ENCODE measurements at regions not wholly inside any gene's neighbourhood (a gene's known extent, or its start where the extent isn't known, plus 50 kb on each side); places are given as distances from the start of the nearest gene placed in this dataset.

GRCh38 chr14:97457575-97458085, 660.4 kb downstream of the VRK1 start:
- DNase-seq = no peak

DNA sequence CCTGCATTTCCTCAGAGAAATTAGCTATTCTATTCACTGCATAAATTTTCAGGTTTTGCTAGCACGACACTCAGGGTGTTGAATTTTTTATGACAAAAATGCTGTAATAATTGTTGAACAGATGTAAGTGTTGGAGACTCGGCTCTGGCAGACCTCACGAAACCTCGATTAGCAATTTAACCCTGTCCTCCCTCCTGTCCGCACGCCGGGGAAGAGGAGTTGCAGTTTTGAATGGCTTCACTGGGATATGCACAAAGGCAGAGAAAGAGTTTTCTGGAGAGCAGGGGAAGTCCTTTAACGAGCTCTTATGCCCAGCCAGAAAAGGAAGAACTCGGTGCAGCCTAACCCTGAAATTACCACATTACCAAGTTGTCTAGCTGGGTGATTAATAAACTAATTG, 661.1 kb downstream of the VRK1 start:
- no peak for DNase-seq

DNA sequence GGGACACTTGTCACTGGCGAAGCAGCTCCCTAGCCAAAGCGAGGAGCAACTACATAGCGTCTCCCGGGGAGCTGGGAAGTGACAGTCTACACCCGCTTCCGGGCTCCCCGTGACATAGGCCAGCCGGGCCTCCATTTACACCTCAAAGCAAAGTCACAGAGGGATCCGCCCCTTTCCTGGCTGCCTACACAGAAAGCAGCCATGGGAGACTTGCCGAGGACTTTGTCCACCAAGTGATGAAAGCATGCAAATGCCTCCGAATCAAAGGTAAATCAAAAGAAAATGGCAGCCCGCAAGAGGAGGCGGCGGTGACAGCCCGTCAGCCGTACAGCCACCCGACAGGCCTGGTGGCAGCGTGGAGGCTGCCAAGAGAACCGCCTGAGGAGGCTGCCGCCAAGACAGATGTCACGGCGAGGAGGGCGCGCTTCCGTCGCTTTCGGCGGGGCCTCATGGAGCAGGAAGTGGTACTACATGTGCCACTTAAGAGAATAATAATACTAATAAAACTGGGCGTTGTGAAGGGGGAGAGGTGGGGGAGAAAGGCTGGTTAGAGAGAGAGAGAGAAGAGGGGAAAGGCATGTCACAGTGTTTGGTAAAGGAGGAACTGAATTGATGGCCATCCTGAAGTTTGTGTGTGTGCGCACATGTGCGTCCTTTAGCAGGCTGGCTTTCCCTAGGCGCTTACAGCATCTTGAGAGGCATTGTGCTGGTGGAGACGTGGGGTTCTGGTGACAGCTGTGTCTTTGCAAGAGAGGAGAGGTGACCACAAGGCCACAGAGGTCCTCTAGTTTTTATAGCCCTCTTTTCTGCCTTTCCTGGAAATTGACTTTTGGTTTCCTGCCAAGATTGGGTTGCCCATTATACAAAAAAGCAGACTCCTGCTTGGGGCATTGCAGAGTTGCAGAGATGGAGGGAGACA, 661.7 kb downstream of the VRK1 start:
- peak; percentile 50 for DNase-seq

GRCh38 chr14:97462081-97462480, 664.9 kb downstream of the VRK1 start:
- no peak for DNase-seq

GRCh38 chr14:97468220-97468619, 671.0 kb downstream of the VRK1 start:
- no peak for DNase-seq

DNA sequence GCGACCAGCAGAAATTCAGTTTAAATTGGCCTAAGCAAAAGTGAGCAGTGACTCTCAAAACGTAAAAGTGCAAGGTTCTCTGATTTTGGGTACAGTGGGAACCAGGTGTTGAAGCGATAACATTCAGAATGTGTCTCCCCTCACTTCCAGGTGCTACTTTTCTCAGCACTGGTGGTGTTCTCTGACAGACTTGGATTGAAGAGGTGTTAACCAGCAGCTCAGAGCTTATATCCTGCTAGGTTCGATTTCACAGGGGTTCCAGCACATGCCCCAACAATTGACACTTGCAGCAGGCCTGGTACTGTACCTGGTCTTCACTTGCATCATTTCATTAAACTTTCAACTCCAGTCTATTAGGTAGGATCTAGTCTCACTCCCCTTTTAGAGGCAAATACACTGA, 680.2 kb downstream of the VRK1 start:
- DNase-seq = no peak

DNA sequence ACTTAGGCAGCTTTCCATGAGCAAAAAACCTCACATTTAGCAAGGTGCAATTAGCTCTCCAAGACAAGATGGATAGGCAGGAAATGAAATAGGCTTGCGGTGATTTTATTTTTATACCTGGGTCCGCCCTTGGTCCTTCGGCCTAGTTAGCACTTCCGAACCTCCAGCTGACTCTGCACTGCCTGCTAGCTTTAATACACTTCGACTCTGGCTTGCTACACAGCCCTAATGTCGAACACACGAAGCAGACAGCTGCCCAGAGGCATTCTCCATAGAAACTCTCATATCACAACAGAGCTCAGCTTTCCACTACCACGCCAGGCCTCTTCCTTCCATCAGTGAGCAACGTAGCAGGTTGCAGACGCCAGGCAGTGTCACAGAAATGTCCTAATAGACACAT, 688.0 kb downstream of the VRK1 start:
- no peak for DNase-seq

DNA sequence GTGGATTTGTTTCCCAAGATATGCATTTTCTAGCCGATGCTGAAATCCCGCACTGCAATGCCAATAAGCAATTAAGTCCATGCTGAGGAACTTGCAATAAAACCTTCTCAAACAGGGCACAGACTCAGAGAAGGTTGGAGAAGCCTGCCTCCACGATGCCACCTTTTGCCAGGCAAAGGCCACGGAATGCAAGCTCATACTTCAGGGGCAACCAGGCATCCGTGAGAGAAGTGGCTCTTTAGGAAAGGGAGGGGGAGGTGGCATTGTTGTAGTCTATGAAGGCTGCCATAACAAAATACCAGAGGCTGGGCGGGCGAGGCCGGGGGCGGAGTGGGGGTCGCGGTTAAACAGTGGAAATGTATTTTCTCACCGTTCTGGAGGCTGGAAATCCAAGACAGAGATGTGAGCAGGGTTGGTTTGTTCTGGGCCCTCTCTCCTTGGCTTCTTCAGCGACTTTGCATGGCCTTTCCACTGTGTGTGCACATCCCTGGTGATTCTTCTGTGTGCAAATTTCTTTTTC, 689.5 kb downstream of the VRK1 start:
- DNase-seq = no peak

GRCh38 chr14:97489750-97490149, 692.6 kb downstream of the VRK1 start:
- no peak for DNase-seq

GRCh38 chr14:97490521-97491070, 693.4 kb downstream of the VRK1 start:
- no peak for DNase-seq

GRCh38 chr14:97491697-97492096, 694.5 kb downstream of the VRK1 start:
- no peak for DNase-seq

DNA sequence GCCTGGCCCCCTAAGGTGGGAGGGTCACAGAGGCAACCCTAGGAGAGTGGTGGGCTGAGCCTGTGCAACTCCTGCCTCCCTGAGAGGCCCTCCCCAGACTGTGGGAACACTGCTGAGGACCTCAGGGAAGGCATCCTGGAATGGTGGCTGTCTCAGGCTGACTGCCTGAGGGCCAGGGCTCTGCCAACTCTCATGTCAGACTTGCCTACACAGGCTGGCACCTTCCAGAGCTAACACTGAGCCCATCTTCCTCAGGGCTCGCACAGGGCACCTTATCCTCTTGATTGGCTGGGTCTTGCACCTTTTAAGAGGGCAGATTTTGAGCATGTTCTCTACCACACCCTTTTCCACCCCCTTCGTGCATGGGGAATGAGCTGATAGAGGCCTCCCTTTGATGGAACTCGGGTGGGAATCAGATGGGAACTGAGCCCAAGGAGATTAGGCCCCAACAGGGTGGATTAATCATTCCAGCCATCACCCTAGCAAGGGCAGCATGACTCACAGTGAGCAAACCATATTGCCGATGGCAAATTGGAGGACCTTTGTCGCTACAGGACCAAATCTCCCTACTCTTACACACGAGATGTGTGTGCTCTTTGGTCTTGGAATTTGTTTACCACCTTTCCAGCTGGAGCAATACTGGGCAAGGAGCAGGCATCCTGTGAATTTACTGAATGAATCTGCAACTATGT, 702.8 kb downstream of the VRK1 start:
- DNase-seq = no peak

- no peak for DNase-seq
Measured at GRCh38 chr14:97506626-97507025, 709.4 kb downstream of the VRK1 start.

DNA sequence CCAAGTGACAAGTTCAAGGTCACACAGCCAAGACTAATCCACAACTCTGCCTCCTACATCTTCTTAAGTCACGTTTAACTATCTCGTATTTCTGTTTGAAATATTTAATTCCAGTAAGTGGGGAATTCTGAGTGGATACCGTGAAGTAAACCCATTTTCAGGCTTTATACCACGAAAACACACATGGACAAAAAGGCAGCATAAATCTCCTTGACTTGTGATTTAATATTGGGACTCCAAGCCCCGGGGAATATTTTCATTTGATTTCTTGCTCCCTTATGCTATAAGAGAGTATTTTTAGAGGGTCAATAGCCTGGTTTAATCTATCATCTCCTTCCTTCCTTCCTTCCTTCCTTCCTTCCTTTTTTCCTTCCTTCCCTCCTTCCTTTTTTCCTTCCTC, 716.7 kb downstream of the VRK1 start:
- no peak for DNase-seq

GRCh38 chr14:97517566-97518234, 720.5 kb downstream of the VRK1 start:
- DNase-seq = no peak

DNA sequence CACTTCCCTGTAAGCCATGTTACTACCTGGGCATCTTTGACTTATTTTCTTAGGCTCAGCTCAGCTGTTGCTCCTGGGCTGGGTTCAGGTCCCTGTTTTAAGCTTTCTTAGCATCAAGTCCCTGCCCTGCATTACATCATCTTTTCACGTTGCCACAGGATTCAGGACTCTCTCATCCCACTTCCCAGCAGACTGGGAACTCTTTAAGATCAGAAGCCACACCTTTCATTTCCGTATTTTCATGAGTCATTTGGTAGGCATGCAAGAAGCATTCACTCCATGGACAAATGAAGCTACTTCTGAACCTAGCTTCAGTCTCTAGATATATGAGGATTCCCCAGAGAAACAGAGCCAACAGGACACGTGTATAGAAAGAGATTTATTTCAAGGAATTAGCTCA, 726.8 kb downstream of the VRK1 start:
- DNase-seq = no peak

- DNase-seq = no peak
Measured at GRCh38 chr14:97524589-97525319, 727.6 kb downstream of the VRK1 start.

GRCh38 chr14:97527993-97528392, 730.8 kb downstream of the VRK1 start:
- DNase-seq = no peak

DNA sequence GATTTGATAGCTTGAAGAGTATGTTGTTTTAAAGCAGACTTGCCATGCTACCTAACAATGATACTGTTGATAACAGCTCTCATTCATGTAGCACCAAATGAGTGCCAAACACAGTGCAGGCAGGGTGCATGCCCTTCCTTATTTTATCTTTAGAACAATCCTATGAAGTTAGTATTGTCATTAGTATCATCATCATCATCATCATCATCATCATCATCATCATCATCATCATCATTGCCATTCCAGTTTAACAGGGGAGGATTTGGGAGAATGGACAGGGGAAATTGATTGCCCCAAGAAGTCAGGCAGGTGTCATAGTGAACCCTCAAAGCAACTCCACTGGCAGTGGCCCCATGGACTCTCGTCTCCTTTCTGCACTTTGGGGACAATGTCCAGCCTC, 734.9 kb downstream of the VRK1 start:
- DNase-seq = no peak

GRCh38 chr14:97536421-97536820, 739.2 kb downstream of the VRK1 start:
- DNase-seq = no peak

GRCh38 chr14:97538749-97539410, 741.7 kb downstream of the VRK1 start:
- DNase-seq = no peak

DNA sequence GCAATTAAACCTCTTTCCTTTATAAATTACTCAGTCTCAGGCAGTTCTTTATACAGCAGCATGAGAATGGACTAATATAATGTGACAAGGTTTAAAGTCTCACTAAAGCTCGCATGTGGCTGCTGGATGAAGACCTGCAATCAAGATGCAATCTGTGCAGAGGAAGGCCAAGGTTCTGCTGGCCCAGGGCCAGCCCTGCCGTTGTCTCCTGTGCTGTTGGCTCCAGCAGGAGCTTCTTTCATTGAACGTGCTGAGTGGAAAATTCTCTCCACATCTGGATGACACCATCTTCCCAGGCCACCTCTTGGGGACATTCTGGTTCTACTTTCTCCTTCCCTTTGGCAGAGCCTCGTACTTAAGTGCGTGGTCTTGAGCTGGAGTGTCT, 742.2 kb downstream of the VRK1 start:
- DNase-seq = no peak
